CD4-positive, alpha-beta T cell treated with Interleukin-6 for 4 hours (primary cell): ENCODE measurements at regions not wholly inside any gene's neighbourhood (a gene's known extent, or its start where the extent isn't known, plus 50 kb on each side); places are given as distances from the start of the nearest gene placed in this dataset.

Source experiments
- DNase-seq: peaks from one replicate; pipeline ENCODE4 v3.0.0-alpha.2; 2020; ENCODE audit warnings: mixed read lengths

GRCh38 chr7:131234719-131235488 lies 92.8 kb upstream of the MKLN1 start:
- no peak for DNase-seq

DNA sequence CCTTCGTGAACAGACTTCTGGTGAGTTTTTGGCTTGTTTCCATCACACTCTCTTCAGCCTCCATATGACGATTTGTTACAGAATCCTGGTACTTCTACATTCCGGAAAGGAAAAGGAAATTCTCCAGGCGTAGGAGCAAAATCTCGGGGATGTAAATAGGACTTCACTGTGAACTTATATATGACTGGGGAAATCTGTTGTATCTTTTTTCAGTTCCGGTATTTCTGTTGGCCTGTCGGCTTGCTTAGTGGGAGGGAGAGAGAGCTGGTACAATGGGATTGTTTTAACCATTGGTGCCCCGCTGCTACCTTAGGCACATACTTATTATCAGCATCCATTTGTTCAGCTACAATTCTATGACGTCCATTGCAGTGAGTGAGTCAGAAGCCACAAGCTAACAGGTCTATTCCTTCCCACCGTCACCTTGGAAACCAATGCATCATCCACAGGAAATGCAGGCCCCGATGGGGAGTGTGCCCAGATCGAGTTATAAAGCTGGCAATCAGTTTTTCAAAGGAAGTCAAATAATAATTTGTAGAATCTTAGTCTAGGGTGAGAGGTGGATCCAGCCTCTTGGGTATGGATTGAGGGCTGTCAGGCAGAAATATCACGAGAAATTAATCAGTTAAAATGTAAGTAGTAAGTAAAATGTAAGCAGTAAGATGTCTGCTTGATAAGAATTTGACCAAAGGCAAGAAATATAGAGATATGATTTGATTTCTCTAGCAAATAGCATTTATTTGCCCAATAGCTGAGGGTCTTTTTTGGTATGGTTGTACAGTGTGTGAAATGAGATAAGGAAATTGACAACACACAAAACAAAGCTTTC lies 92.0 kb upstream of the MKLN1 start:
- peak; percentile 80 for DNase-seq

- no peak for DNase-seq
These were observed 91.4 kb upstream of the MKLN1 start for GRCh38 chr7:131236318-131236672.

DNA sequence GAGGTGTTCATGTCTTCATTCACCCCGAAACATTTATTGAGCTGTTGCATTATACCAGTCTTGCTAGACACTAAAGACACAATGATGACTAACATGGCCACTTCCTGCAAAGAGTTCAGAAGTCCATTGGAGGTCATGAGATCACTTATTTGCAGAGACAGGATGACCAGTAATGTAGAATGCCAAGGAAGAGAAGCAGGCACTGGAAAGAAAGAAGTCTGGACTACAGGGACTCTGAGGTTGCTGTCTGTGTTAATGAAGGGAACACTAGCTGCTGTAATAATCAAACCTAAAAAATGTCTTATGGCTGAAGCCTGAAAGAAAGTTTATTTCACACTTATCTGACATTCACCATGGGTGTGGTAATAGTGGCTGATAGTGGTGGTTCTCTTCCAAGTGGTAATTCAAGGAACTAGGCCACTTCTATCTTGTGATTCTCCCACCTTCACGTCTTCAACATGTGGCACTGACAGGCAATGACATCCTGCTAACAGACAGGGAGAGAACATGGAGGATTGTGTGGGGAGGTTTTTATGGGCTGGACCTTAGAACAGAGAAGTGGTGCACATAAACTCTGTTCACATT lies 89.2 kb upstream of the MKLN1 start:
- DNase-seq, result no peak

DNA sequence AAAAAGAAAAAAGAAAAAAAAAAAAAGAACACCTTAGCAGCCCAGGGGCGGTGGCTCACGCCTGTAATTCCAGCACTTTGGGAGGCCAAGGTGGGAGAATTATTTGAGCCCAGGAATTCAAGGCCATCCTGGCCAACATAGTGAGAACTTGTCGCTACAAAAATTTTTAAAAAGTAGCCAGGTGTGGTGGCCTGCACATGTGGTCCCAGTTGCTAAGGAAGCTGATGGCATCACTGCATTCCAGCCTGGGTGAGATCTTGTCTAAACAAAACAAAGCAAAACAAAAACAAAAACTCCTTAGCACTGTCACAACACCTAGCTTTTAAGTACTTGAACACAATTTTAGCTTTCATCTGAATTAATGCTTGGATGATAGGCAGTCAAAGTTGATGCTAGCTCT lies 86.3 kb upstream of the MKLN1 start:
- no peak for DNase-seq

- DNase-seq, result no peak
These were observed 85.5 kb upstream of the MKLN1 start for GRCh38 chr7:131242123-131242650.

- DNase-seq, result peak; percentile 31
These were observed 83.3 kb upstream of the MKLN1 start for GRCh38 chr7:131244259-131244852.

- no peak for DNase-seq
These were observed 78.7 kb upstream of the MKLN1 start for GRCh38 chr7:131249003-131249402.

DNA sequence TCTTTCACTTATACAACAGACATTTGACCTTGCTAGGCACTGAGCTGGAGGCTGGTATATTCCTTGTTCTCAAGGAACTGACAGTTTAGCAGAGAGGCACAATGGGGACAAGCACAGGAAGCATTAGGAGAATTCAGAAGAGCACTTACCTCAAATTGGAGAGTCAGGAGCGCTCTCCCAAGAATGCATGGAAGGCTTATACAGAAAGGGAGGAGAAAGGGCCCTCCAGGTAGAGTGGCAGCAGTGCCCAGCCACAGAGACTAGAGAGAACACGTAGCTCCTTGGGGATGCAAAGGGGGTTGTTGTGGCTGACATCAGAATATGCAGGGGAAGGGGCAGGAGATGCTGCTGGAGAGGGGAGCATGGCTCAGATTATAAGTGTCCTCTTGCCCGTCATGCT lies 78.2 kb upstream of the MKLN1 start:
- no peak for DNase-seq

- DNase-seq, result no peak
These were observed 77.3 kb upstream of the MKLN1 start for GRCh38 chr7:131250331-131250730.

- DNase-seq, result no peak
These were observed 76.3 kb upstream of the MKLN1 start for GRCh38 chr7:131251371-131251770.

- DNase-seq, result no peak
These were observed 74.7 kb upstream of the MKLN1 start for GRCh38 chr7:131252976-131253375.

DNA sequence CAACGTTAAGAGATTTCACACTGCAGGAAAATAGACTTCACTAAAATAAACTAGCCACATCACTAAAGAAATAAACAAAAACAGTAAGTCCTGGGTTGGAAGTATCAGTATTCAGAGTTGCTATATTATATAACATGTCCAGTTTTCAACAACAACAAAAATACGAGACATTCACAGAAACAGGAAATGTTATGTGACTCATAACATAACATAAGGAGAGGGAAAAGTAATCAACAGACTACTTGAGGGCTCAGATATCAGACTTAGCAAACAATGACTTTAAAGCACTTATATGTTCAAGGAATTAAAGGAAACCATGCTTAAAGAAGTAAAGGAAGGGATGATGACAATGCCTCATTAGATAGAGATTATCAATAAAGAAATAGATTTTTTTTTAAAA lies 73.5 kb upstream of the MKLN1 start:
- no peak for DNase-seq

GRCh38 chr7:131255242-131255641 lies 72.4 kb upstream of the MKLN1 start:
- no peak for DNase-seq

DNA sequence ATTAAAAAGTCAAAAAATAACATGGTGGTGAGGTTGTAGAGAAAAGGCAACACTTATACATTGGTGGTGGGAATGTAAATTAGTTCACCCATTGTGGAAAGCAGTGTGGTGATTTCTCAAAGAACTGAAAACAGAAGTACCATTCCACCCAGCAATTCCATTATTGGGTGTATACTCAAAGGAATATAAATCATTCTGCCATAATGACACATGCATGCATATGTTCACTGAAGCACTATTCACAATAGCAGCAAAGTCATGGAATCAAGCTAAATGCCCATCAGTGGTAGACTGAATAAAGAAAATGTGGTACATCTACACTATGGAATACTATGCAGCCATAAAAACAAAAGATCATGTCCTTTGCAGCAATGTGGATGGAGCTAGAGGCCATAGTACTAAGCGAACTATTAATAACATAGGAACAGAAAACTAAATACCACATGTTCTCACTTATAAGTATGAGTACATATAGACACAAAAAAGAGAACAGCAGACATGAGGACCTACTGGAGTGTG lies 66.1 kb upstream of the MKLN1 start:
- no peak for DNase-seq

DNA sequence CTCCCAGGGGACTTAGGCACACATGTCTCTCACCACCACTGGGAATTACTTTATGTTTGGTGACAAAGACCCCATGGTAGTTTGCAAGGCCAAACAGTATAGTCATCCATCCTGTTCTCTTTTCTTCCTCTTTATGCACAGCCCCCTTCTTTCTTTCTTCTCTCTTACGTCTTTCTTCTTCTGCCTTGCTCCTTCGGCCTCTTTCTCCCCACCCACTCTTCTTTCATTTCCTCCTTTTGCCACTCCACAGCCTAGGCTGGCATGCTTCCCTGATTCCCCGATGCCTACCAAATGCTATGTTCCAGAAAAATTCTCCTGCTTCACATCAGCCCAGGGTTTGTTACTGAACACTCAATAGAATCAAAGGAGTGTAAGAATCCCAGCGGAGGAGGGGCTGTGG lies 62.4 kb upstream of the MKLN1 start:
- no peak for DNase-seq

DNA sequence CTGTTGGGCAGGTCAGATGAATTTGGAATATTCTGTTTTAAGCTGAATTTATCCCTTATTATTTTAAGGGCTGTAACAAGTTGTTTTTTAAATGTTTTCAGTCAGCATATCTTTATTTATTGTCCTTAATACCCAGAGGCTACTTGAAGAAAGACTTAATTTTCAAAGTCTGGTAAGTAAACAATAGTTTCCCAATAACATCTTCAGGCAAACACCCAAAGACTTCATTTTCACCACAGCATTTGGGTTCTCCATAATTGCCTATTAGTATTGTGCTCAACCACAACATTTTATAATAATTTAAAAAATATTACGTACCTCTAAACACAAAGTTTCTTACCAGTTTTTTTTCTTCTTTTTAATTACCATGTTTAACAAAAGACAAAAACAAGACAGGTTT lies 60.0 kb upstream of the MKLN1 start:
- DNase-seq, result no peak

GRCh38 chr7:131268906-131269305 lies 58.8 kb upstream of the MKLN1 start:
- no peak for DNase-seq

DNA sequence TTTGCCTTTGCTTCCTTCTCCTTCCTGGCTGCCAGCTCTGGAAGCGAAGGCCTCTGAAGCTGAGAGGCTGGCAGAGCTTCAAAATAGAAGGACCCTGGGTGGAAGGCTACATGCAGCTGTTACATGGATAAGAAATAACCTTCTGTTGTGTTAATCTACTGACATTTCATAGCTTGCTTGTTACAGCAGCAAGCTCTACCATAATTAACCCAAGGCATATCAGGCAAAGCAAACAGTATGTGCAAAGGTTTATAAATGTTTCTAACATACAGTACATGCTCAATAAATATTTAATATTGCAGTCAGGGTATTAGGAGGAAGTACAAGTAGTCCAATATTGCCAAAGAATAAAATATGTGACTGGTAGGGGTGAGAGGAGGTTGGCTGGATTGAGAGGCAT lies 55.6 kb upstream of the MKLN1 start:
- no peak for DNase-seq

DNA sequence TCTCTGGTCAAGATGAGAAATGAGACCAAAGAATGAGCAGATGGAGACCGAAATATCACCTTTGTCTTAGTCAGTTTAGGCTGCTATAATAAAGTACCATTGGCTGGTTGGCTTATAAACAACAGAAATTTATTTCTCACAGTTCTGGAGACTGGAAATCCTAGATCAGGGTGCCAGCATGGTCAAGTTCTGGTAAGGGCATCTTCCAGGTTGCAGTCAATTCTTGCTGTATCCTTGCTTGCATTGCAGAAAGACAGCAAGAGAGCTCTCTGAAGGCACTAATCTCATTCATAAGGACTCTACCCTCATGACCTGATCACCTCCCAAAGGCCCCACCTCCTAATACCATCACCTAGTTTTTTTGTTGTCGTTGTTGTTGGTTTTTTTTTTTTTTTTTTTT lies 52.7 kb upstream of the MKLN1 start:
- no peak for DNase-seq

DNA sequence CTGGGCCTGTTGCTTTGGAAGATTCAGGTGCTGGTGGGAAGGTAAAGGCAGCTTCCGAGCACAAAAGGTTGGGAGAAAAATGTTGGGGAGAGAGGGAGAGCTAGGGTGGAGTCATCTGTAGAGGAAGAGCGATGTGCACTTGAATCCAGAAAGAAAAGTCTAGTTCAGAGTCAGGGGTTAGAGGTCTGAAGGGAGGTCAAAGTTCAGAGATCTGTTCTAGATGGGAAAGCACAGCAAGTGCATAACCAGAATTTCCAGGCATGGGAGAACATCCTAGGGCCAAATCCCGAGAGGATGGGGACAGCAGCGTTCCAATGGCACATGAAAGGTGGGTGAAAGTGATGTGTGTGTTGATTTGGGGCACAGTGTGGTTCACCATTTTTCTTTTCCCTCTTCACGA lies 51.5 kb upstream of the MKLN1 start:
- no peak for DNase-seq

- no peak for DNase-seq
These were observed 50.9 kb upstream of the MKLN1 start for GRCh38 chr7:131276748-131277147.
